SK-N-SH treated with all-trans-retinoic acid at 6 μM for 48 hours (cell line): ENCODE measurements at regions not wholly inside any gene's neighbourhood (a gene's known extent, or its start where the extent isn't known, plus 50 kb on each side); places are given as distances from the start of the nearest gene placed in this dataset.

ENCODE experiments used
- ARNTL ChIP-seq: fragments of 450-650 bp; formaldehyde crosslinking; IDR thresholded peaks from 2 replicates; pipeline ENCODE4 v1.5.0; 2020; ENCODE audit warnings: low read depth, mild to moderate bottlenecking, moderate library complexity, borderline replicate concordance
- BACH2 ChIP-seq: fragments of 250-450 bp; sonication (Bioruptor Pico); IDR thresholded peaks from 2 replicates; pipeline ENCODE4 v1.9.0; 2021; ENCODE audit warnings: mild to moderate bottlenecking, borderline replicate concordance
- ESRRG ChIP-seq: fragments of 250-450 bp; sonication (Bioruptor Pico); IDR thresholded peaks from 2 replicates; pipeline ENCODE4 v1.6.1; 2021; ENCODE audit warnings: mild to moderate bottlenecking
- OSR1 ChIP-seq: fragments of 250-450 bp; sonication (Bioruptor Pico); IDR thresholded peaks from 2 replicates; pipeline ENCODE4 v1.8.0; 2022; ENCODE audit warnings: moderate library complexity, mild to moderate bottlenecking, inconsistent platforms
- POU6F1 ChIP-seq: fragments of 250-450 bp; sonication (Bioruptor Pico); IDR thresholded peaks from 2 replicates; pipeline ENCODE4 v1.8.0; 2021; ENCODE audit warnings: low read depth, mild to moderate bottlenecking, moderate library complexity, borderline replicate concordance
- TOX ChIP-seq: fragments of 250-450 bp; sonication (Bioruptor Pico); IDR thresholded peaks from 2 replicates; pipeline ENCODE4 v1.8.0; 2021; ENCODE audit warnings: mild to moderate bottlenecking, moderate library complexity, borderline replicate concordance
- TSHZ2 ChIP-seq: fragments of 250-450 bp; sonication (Bioruptor Pico); IDR thresholded peaks from 2 replicates; pipeline ENCODE4 v1.5.0; 2020; ENCODE audit warnings: mild to moderate bottlenecking, moderate library complexity
- ZNF8 ChIP-seq: fragments of 450-650 bp; formaldehyde crosslinking; IDR thresholded peaks from 2 replicates; pipeline ENCODE4 v1.5.0; 2020; ENCODE audit warnings: mild to moderate bottlenecking, moderate library complexity
- TF ChIP-seq, protein P1 (sequence below): fragments of 250-450 bp; sonication (Bioruptor Pico); IDR thresholded peaks from 2 replicates; pipeline ENCODE4 v1.5.1; 2020; ENCODE audit warnings: low read depth, mild to moderate bottlenecking, moderate library complexity
- TF ChIP-seq, protein P2 (sequence below): fragments of 250-450 bp; sonication (Bioruptor Pico); IDR thresholded peaks from 2 replicates; pipeline ENCODE4 v1.5.1; 2021; ENCODE audit warnings: mild to moderate bottlenecking, moderate library complexity
- TF ChIP-seq, protein P3 (sequence below): fragments of 250-450 bp; sonication (Bioruptor Pico); IDR thresholded peaks from 2 replicates; pipeline ENCODE4 v1.8.0; 2020; ENCODE audit warnings: mild to moderate bottlenecking, moderate library complexity, borderline replicate concordance

DNA sequence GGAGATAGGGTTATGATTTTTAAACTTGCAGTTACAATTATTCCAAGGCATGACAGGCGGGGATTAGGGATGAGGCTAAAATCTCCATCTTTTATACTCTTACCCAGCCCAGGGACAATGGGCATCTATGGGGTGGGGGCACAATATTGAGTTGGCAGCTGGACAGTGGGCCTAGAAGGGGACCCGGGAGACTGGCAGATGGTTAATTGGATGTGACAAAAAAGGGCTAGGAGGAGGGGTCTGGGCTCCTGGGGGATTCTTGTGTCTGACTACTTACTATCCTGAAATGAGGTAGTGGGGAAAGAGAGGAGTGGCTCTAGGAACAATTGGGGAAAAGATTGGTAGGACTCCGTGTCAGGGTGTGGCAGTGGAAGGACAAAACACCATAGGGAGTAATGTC lies 53.0 kb upstream of the ROPN1 start:
- TF ChIP-seq TSHZ2 (no peak), TOX (CRISPR knock-in tag) (no peak), ESRRG (CRISPR knock-in tag) (no peak), ZNF8 (CRISPR knock-in tag) (no peak), POU6F1 (CRISPR knock-in tag) (no peak), OSR1 (CRISPR knock-in tag) (no peak), ARNTL (CRISPR knock-in tag) (no peak), BACH2 (CRISPR knock-in tag) (no peak)
- TF ChIP-seq, protein P1, sequence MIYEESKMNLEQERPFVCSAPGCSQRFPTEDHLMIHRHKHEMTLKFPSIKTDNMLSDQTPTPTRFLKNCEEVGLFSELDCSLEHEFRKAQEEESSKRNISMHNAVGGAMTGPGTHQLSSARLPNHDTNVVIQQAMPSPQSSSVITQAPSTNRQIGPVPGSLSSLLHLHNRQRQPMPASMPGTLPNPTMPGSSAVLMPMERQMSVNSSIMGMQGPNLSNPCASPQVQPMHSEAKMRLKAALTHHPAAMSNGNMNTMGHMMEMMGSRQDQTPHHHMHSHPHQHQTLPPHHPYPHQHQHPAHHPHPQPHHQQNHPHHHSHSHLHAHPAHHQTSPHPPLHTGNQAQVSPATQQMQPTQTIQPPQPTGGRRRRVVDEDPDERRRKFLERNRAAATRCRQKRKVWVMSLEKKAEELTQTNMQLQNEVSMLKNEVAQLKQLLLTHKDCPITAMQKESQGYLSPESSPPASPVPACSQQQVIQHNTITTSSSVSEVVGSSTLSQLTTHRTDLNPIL (CRISPR knock-in tag) = no peak
- TF ChIP-seq, protein P2, sequence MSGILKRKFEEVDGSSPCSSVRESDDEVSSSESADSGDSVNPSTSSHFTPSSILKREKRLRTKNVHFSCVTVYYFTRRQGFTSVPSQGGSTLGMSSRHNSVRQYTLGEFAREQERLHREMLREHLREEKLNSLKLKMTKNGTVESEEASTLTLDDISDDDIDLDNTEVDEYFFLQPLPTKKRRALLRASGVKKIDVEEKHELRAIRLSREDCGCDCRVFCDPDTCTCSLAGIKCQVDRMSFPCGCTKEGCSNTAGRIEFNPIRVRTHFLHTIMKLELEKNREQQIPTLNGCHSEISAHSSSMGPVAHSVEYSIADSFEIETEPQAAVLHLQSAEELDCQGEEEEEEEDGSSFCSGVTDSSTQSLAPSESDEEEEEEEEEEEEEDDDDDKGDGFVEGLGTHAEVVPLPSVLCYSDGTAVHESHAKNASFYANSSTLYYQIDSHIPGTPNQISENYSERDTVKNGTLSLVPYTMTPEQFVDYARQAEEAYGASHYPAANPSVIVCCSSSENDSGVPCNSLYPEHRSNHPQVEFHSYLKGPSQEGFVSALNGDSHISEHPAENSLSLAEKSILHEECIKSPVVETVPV (CRISPR knock-in tag) = no peak
- TF ChIP-seq, protein P3, sequence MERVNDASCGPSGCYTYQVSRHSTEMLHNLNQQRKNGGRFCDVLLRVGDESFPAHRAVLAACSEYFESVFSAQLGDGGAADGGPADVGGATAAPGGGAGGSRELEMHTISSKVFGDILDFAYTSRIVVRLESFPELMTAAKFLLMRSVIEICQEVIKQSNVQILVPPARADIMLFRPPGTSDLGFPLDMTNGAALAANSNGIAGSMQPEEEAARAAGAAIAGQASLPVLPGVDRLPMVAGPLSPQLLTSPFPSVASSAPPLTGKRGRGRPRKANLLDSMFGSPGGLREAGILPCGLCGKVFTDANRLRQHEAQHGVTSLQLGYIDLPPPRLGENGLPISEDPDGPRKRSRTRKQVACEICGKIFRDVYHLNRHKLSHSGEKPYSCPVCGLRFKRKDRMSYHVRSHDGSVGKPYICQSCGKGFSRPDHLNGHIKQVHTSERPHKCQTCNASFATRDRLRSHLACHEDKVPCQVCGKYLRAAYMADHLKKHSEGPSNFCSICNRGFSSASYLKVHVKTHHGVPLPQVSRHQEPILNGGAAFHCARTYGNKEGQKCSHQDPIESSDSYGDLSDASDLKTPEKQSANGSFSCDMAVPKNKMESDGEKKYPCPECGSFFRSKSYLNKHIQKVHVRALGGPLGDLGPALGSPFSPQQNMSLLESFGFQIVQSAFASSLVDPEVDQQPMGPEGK (CRISPR knock-in tag) = no peak
